ENCODE measurements at regions not wholly inside any gene's neighbourhood (a gene's known extent, or its start where the extent isn't known, plus 50 kb on each side); places are given as distances from the start of the nearest gene placed in this dataset.

GRCh38 chr17:79444198-79444597, 166.7 kb downstream of the RBFOX3 start:
- no peak for DNase-seq (ENCODE audit: low read depth)

- no peak for DNase-seq (ENCODE audit: low read depth)
Observed at GRCh38 chr17:79443026-79443425, 167.8 kb downstream of the RBFOX3 start.

- DNase-seq (ENCODE audit: low read depth), result no peak
Observed at GRCh38 chr17:79441356-79442160, 169.3 kb downstream of the RBFOX3 start.

- no peak for DNase-seq (ENCODE audit: low read depth)
Observed at GRCh38 chr17:79440251-79440650, 170.6 kb downstream of the RBFOX3 start.

GRCh38 chr17:79439493-79439892, 171.4 kb downstream of the RBFOX3 start:
- DNase-seq (ENCODE audit: low read depth), result no peak

- no peak for DNase-seq (ENCODE audit: low read depth)
Observed at GRCh38 chr17:79438546-79439334, 172.1 kb downstream of the RBFOX3 start.

GRCh38 chr17:79438058-79438457, 172.8 kb downstream of the RBFOX3 start:
- DNase-seq (ENCODE audit: low read depth), result no peak

GRCh38 chr17:79437081-79437480, 173.8 kb downstream of the RBFOX3 start:
- no peak for DNase-seq (ENCODE audit: low read depth)

- no peak for DNase-seq (ENCODE audit: low read depth)
Observed at GRCh38 chr17:79435962-79436361, 174.9 kb downstream of the RBFOX3 start.

- no peak for DNase-seq (ENCODE audit: low read depth)
Observed at GRCh38 chr17:79435296-79435695, 175.6 kb downstream of the RBFOX3 start.

GRCh38 chr17:79434215-79434614, 176.6 kb downstream of the RBFOX3 start:
- DNase-seq (ENCODE audit: low read depth), result no peak

GRCh38 chr17:79433379-79433778, 177.5 kb downstream of the RBFOX3 start:
- no peak for DNase-seq (ENCODE audit: low read depth)

GRCh38 chr17:79431175-79431574, 179.7 kb downstream of the RBFOX3 start:
- DNase-seq (ENCODE audit: low read depth), result no peak

- no peak for DNase-seq (ENCODE audit: low read depth)
Observed at GRCh38 chr17:79429864-79430494, 180.9 kb downstream of the RBFOX3 start.

GRCh38 chr17:79428988-79429387, 181.9 kb downstream of the RBFOX3 start:
- DNase-seq (ENCODE audit: low read depth), result no peak

GRCh38 chr17:79427621-79428539, 183.0 kb downstream of the RBFOX3 start:
- no peak for DNase-seq (ENCODE audit: low read depth)

GRCh38 chr17:79425686-79426085, 185.2 kb downstream of the RBFOX3 start:
- no peak for DNase-seq (ENCODE audit: low read depth)

GRCh38 chr17:79424471-79425185, 186.2 kb downstream of the RBFOX3 start:
- no peak for DNase-seq (ENCODE audit: low read depth)

GRCh38 chr17:79423811-79424465, 186.9 kb downstream of the RBFOX3 start:
- no peak for DNase-seq (ENCODE audit: low read depth)

GRCh38 chr17:79422236-79422635, 188.6 kb downstream of the RBFOX3 start:
- no peak for DNase-seq (ENCODE audit: low read depth)
